Stimulated activated CD4-positive, alpha-beta T cell treated with anti-CD3 and anti-CD28 coated beads, TNF-alpha, amount 100 ng/mL, for 1 hour (primary cell): ENCODE measurements at regions not wholly inside any gene's neighbourhood (a gene's known extent, or its start where the extent isn't known, plus 50 kb on each side); places are given as distances from the start of the nearest gene placed in this dataset.

Experiments used
- DNase-seq, 3 donors: peaks; one replicate each; pipeline ENCODE4 v3.0.0-alpha.2; 2020; ENCODE audit warnings: low read depth in 3 of 3, low spot score in 1 of 3

GRCh38 chr12:90098132-90098779, 389.6 kb upstream of the ATP2B1 start:
- no peak for DNase-seq

GRCh38 chr12:90091809-90092208, 383.2 kb upstream of the ATP2B1 start:
- no peak for DNase-seq

GRCh38 chr12:90090929-90091651, 382.5 kb upstream of the ATP2B1 start:
- DNase-seq = no peak

GRCh38 chr12:90086281-90086680, 377.6 kb upstream of the ATP2B1 start:
- no peak for DNase-seq

GRCh38 chr12:90085494-90086274, 377.0 kb upstream of the ATP2B1 start:
- DNase-seq = no peak

GRCh38 chr12:90084018-90084417, 375.4 kb upstream of the ATP2B1 start:
- no peak for DNase-seq

GRCh38 chr12:90080616-90081015, 372.0 kb upstream of the ATP2B1 start:
- DNase-seq = no peak

- DNase-seq = no peak
Observed at GRCh38 chr12:90079529-90080210, 371.0 kb upstream of the ATP2B1 start.

GRCh38 chr12:90078344-90078743, 369.7 kb upstream of the ATP2B1 start:
- DNase-seq = no peak

- no peak for DNase-seq
Observed at GRCh38 chr12:90077756-90078155, 369.1 kb upstream of the ATP2B1 start.

GRCh38 chr12:90076851-90077319, 368.2 kb upstream of the ATP2B1 start:
- DNase-seq = no peak

GRCh38 chr12:90075685-90076084, 367.0 kb upstream of the ATP2B1 start:
- no peak for DNase-seq

- no peak for DNase-seq
Observed at GRCh38 chr12:90074086-90074485, 365.4 kb upstream of the ATP2B1 start.

- DNase-seq = no peak
Observed at GRCh38 chr12:90071996-90072395, 363.4 kb upstream of the ATP2B1 start.

- no peak for DNase-seq
Observed at GRCh38 chr12:90069711-90070110, 361.1 kb upstream of the ATP2B1 start.

- DNase-seq = no peak
Observed at GRCh38 chr12:90067791-90068190, 359.2 kb upstream of the ATP2B1 start.

- DNase-seq = no peak
Observed at GRCh38 chr12:90064852-90065801, 356.5 kb upstream of the ATP2B1 start.

GRCh38 chr12:90062799-90063198, 354.2 kb upstream of the ATP2B1 start:
- DNase-seq = no peak

- DNase-seq = no peak
Observed at GRCh38 chr12:90061809-90062208, 353.2 kb upstream of the ATP2B1 start.

- no peak for DNase-seq
Observed at GRCh38 chr12:90060031-90060430, 351.4 kb upstream of the ATP2B1 start.
